Endothelial cell of umbilical vein (primary cell): ENCODE measurements at regions not wholly inside any gene's neighbourhood (a gene's known extent, or its start where the extent isn't known, plus 50 kb on each side); places are given as distances from the start of the nearest gene placed in this dataset.

Source experiments
- BruUV-seq: library from RNA; stranded (reverse); fragments of 400-500 nt; replicated peaks from 2 replicates; lab custom pipeline; 2021; lab: Mats Ljungman, UMichigan
- CTCF ChIA-PET: fragments of 300-600, 350-600 bp; sonication (Branson Sonifier 250); formaldehyde crosslinking; loops from one replicate; lab custom pipeline; 2021; ENCODE audit warnings: antibody characterized with exemption, inconsistent platforms; lab: Charles Lee
- POLR2A ChIA-PET: fragments of 300-600, 350-600 bp; sonication (Branson Sonifier 250); formaldehyde crosslinking; loops from one replicate; lab custom pipeline; 2021; ENCODE audit warnings: antibody characterized with exemption, inconsistent platforms; lab: Charles Lee
- DNase-seq: peaks from one replicate; pipeline ENCODE4 v3.0.0-alpha.2; 2011; ENCODE audit warnings: low read depth, low spot score
- FAIRE-seq: peaks from 2 replicates; lab custom pipeline; 2011; peaks lifted over from hg19 to GRCh38; lab: Jason Lieb, UNC
- H2AFZ ChIP-seq: 2 replicates; pipeline ENCODE4 v1.6.0; 2012; ENCODE audit warnings: low read depth, low read length, control low read depth, inconsistent platforms
- H3K27ac ChIP-seq: 2 replicates; pipeline ENCODE4 v1.5.1; 2011; ENCODE audit warnings: low read depth, mild to moderate bottlenecking, control low read depth, low read length, moderate library complexity; ENCODE audit not compliant: insufficient read depth
- H3K27me3 ChIP-seq, 2 experiments: 2 replicates each; pipeline versions ENCODE4 v1.6.0 to v1.6.1; 2011; ENCODE audit warnings: low read length in 2 of 2, mixed read lengths in 1 of 2; ENCODE audit not compliant: control insufficient read depth in 2 of 2, insufficient read depth in 2 of 2
- H3K36me3 ChIP-seq, 2 experiments: 2 replicates in 1 of 2; 3 replicates in 1 of 2; pipeline ENCODE4 v1.5.1; 2011; ENCODE audit warnings: low read length in 2 of 2, mild to moderate bottlenecking in 1 of 2, moderate library complexity in 1 of 2; ENCODE audit not compliant: control insufficient read depth in 2 of 2, insufficient read depth in 2 of 2; ENCODE audit errors: extremely low read depth in 1 of 2
- H3K4me1 ChIP-seq: 3 replicates; pipeline ENCODE4 v1.5.1; 2011; ENCODE audit warnings: mild to moderate bottlenecking, low read length; ENCODE audit not compliant: control insufficient read depth, insufficient read depth; ENCODE audit errors: extremely low read depth
- H3K4me2 ChIP-seq: 2 replicates; pipeline ENCODE4 v1.6.1; 2011; ENCODE audit warnings: low read length, control low read depth, mixed read lengths; ENCODE audit not compliant: insufficient read depth
- H3K4me3 ChIP-seq, 3 experiments: fragments of 200-600 bp in 1 of 3; sonication (generic), shearing (Covaris generic) in 1 of 3; replicated peaks in 1 of 3; 2 replicates each; pipeline ENCODE4 v1.5.1; 2011 to 2016; ENCODE audit warnings: control low read depth in 3 of 3, low read length in 3 of 3, mild to moderate bottlenecking in 2 of 3, inconsistent platforms in 1 of 3, low read depth in 1 of 3, moderate library complexity in 1 of 3; ENCODE audit not compliant: insufficient read depth in 1 of 3
- H3K79me2 ChIP-seq: 2 replicates; pipeline ENCODE4 v1.6.0; 2012; ENCODE audit warnings: low read length, inconsistent platforms; ENCODE audit not compliant: control insufficient read depth, insufficient read depth
- H3K9ac ChIP-seq: replicated peaks from 2 replicates; pipeline ENCODE3; 2011; ENCODE audit warnings: low read length, control low read depth; ENCODE audit not compliant: insufficient read depth; ENCODE audit errors: extremely low read depth
- H3K9me1 ChIP-seq: replicated peaks from 3 replicates; pipeline ENCODE4 v1.6.0; 2011; ENCODE audit warnings: mild to moderate bottlenecking, low read length; ENCODE audit not compliant: control insufficient read depth, insufficient read depth; ENCODE audit errors: extremely low read depth
- H3K9me3 ChIP-seq: replicated peaks from 2 replicates; pipeline ENCODE4 v1.5.1; 2012; ENCODE audit warnings: low read length, inconsistent platforms; ENCODE audit not compliant: control insufficient read depth, insufficient read depth
- H4K20me1 ChIP-seq: replicated peaks from 2 replicates; pipeline ENCODE3; 2011; ENCODE audit warnings: mild to moderate bottlenecking, low read length; ENCODE audit not compliant: control insufficient read depth, insufficient read depth; ENCODE audit errors: extremely low read depth
- CTCF ChIP-seq, 2 donors: IDR thresholded peaks; 1 replicate in 1 of 2; 2 replicates in 1 of 2; pipeline ENCODE4 v1.5.1; 2011; ENCODE audit warnings: low read length in 2 of 2, mild to moderate bottlenecking in 2 of 2, moderate library complexity in 2 of 2, control low read depth in 1 of 2, inconsistent platforms in 1 of 2, low read depth in 1 of 2; ENCODE audit not compliant: insufficient read depth in 1 of 2; ENCODE audit errors: extremely low read depth in 1 of 2
- EZH2 ChIP-seq: IDR thresholded peaks from 2 replicates; pipeline ENCODE4 v1.6.1; 2012; ENCODE audit warnings: borderline replicate concordance, low read depth, mild to moderate bottlenecking, moderate library complexity, low read length, inconsistent platforms; ENCODE audit not compliant: severe bottlenecking
- FOS ChIP-seq: IDR thresholded peaks from 2 replicates; pipeline ENCODE4 v1.6.1; 2011; ENCODE audit warnings: mild to moderate bottlenecking, low read length, moderate library complexity, borderline replicate concordance; ENCODE audit not compliant: insufficient read depth
- GATA2 ChIP-seq: IDR thresholded peaks from 2 replicates; pipeline ENCODE4 v1.7.0; 2011; ENCODE audit warnings: low read depth, mild to moderate bottlenecking, moderate library complexity, mixed read lengths, low read length; ENCODE audit not compliant: insufficient read length, insufficient read depth
- JUN ChIP-seq: IDR thresholded peaks from 2 replicates; pipeline ENCODE4 v1.6.1; 2011; ENCODE audit warnings: borderline replicate concordance, low read depth; ENCODE audit not compliant: insufficient read length, insufficient read depth
- MAX ChIP-seq: IDR thresholded peaks from 2 replicates; pipeline ENCODE4 v1.6.1; 2011; ENCODE audit not compliant: insufficient read depth, insufficient read length
- MYC ChIP-seq: IDR thresholded peaks from one replicate; pipeline ENCODE4 v1.6.1; 2011; ENCODE audit warnings: mild to moderate bottlenecking, low read depth, low read length
- POLR2A ChIP-seq: IDR thresholded peaks from 2 replicates; pipeline ENCODE4 v1.6.1; 2012; ENCODE audit warnings: low read depth, mild to moderate bottlenecking, control low read depth, low read length
- POLR2AphosphoS5 ChIP-seq: IDR thresholded peaks from 2 replicates; pipeline ENCODE4 v1.6.1; 2012; ENCODE audit warnings: low read depth, mild to moderate bottlenecking, control low read depth, low read length, moderate library complexity; ENCODE audit not compliant: insufficient read depth
- dilution Hi-C: fragments of 300-500 bp; cut with MboI; formaldehyde crosslinking; loops from one replicate; pipeline ENCODE4 v1.15.0; 2019; ENCODE audit warnings: low sequenced_read_pairs; ENCODE audit not compliant: extremely low pct_ligation_motif_present
- intact Hi-C: fragments of 100-400 bp; cut with micrococcal nuclease; formaldehyde crosslinking; loops from one replicate; pipeline ENCODE4 v1.10.0; 2022

- no peak for TF ChIP-seq MYC
- no peak for TF ChIP-seq POLR2A
- H2AFZ ChIP-seq: no peak overlapping the region
- no peak overlapping the region for H3K4me3 ChIP-seq
- H3K4me2 ChIP-seq: no peak overlapping the region
- DNase-seq: no peak
- POLR2A ChIA-PET: no interaction called here
- no peaks in the 10 kb centered on the region for H4K20me1 ChIP-seq
- intact Hi-C loops: no loop called here
- no peaks in the 10 kb centered on the region for H3K9me3 ChIP-seq
- no peaks in the 10 kb centered on the region for H3K4me1 ChIP-seq
- H3K36me3 ChIP-seq: no peaks in the 10 kb centered on the region
- no peaks in the 10 kb centered on the region for H3K9me1 ChIP-seq
- no TSS peak for BruUV-seq
- no peak overlapping the region for H3K27ac ChIP-seq
- H3K79me2 ChIP-seq: no peaks in the 10 kb centered on the region
- H3K27me3 ChIP-seq: no peaks in the 10 kb centered on the region
- dilution Hi-C loops: no loop called here
- no peak overlapping the region for H3K9ac ChIP-seq
- no peak for FAIRE-seq
- CTCF ChIA-PET: interaction anchor here (1.2 kb wide), 1 partner anchor 20 kb away, joined by 3 read pairs; no protein-coding TSS in a partner anchor
Observed at GRCh38 chr4:32133141-32133540, 1413.0 kb downstream of the PCDH7 start.

- no peak overlapping the region for H2AFZ ChIP-seq
- DNase-seq (no peak), FAIRE-seq (no peak)
- no peaks in the 10 kb centered on the region for H3K4me1 ChIP-seq
- CTCF ChIA-PET: no interaction called here
- no peaks in the 10 kb centered on the region for H3K9me3 ChIP-seq
- dilution Hi-C loops: no loop called here
- H3K4me2 ChIP-seq: no peak overlapping the region
- BruUV-seq: no TSS peak
- no peak overlapping the region for H3K4me3 ChIP-seq
- H3K79me2 ChIP-seq: no peaks in the 10 kb centered on the region
- POLR2A ChIA-PET: no interaction called here
- no peaks in the 10 kb centered on the region for H3K9me1 ChIP-seq
- no peak overlapping the region for H3K27ac ChIP-seq
- H3K36me3 ChIP-seq: no peaks in the 10 kb centered on the region
- no peak for TF ChIP-seq MYC
- TF ChIP-seq EZH2: no peak
- TF ChIP-seq MAX: no peak
- TF ChIP-seq POLR2AphosphoS5: no peak
- no peak for TF ChIP-seq CTCF (IDR thresholded peaks at IDR 0.05; ENCODE audit: extremely low read depth in 1 of 2, insufficient read depth in 1 of 2, low read depth in 1 of 2, low read length in 2 of 2)
- no peak for TF ChIP-seq GATA2
- TF ChIP-seq POLR2A: no peak
- no peak for TF ChIP-seq FOS
- no peak for TF ChIP-seq JUN
- no peak overlapping the region for H3K9ac ChIP-seq
- intact Hi-C loops: no loop called here
- no peaks in the 10 kb centered on the region for H3K27me3 ChIP-seq
- H4K20me1 ChIP-seq: no peaks in the 10 kb centered on the region
Observed at GRCh38 chr4:32133734-32134133, 1413.6 kb downstream of the PCDH7 start.
